GM23338 (cell line): ENCODE measurements at regions not wholly inside any gene's neighbourhood (a gene's known extent, or its start where the extent isn't known, plus 50 kb on each side); places are given as distances from the start of the nearest gene placed in this dataset.

Experiments used
- CREB1 ChIP-seq: fragments of 250-450 bp; sonication (Bioruptor Pico); IDR thresholded peaks from 2 replicates; pipeline ENCODE4 v1.5.0; 2020; ENCODE audit warnings: low read depth, mild to moderate bottlenecking, moderate library complexity
- CTCF ChIP-seq, 2 experiments: fragments of 200-600 bp in 1 of 2; sonication (generic) in 1 of 2; conservative IDR thresholded peaks; 2 replicates each; pipeline versions ENCODE4 v1.5.1 to v1.6.1; 2016 to 2017; ENCODE audit warnings: antibody characterized with exemption in 2 of 2, low read depth in 2 of 2, mild to moderate bottlenecking in 2 of 2, moderate library complexity in 1 of 2
- EZH2 ChIP-seq: fragments of 200-600 bp; sonication (generic); IDR thresholded peaks from one replicate; pipeline ENCODE4 v1.8.0; 2017; ENCODE audit warnings: antibody characterized with exemption, mild to moderate bottlenecking, low read depth; ENCODE audit not compliant: unreplicated experiment
- JUNB ChIP-seq: IDR thresholded peaks from one replicate; pipeline ENCODE4 v1.6.1; 2016; ENCODE audit warnings: antibody characterized with exemption; ENCODE audit not compliant: unreplicated experiment
- POLR2AphosphoS5 ChIP-seq: IDR thresholded peaks from 2 replicates; pipeline ENCODE4 v1.6.1; 2016; ENCODE audit warnings: antibody characterized with exemption, low read depth
- REST ChIP-seq: IDR thresholded peaks from one replicate; pipeline ENCODE4 v1.6.1; 2018; ENCODE audit warnings: antibody characterized with exemption; ENCODE audit not compliant: unreplicated experiment
- ZNF462 ChIP-seq: fragments of 250-450 bp; sonication (Bioruptor Pico); IDR thresholded peaks from 2 replicates; pipeline ENCODE4 v1.5.0; 2020; ENCODE audit warnings: mild to moderate bottlenecking, moderate library complexity

- no peak for TF ChIP-seq REST
- no peak for TF ChIP-seq CTCF (conservative IDR thresholded peaks at IDR 0.05; ENCODE audit: low read depth in 2 of 2)
- no peak for TF ChIP-seq EZH2
- no peak for TF ChIP-seq POLR2AphosphoS5
- TF ChIP-seq JUNB: no peak
- TF ChIP-seq CREB1 (CRISPR knock-in tag): no peak
- no peak; the same call in 1 of the 2 replicates for TF ChIP-seq ZNF462
Observed at GRCh38 chr3:115385774-115386730, 237.3 kb upstream of the GAP43 start.
